ENCODE measurements at regions not wholly inside any gene's neighbourhood (a gene's known extent, or its start where the extent isn't known, plus 50 kb on each side); places are given as distances from the start of the nearest gene placed in this dataset.

DNA sequence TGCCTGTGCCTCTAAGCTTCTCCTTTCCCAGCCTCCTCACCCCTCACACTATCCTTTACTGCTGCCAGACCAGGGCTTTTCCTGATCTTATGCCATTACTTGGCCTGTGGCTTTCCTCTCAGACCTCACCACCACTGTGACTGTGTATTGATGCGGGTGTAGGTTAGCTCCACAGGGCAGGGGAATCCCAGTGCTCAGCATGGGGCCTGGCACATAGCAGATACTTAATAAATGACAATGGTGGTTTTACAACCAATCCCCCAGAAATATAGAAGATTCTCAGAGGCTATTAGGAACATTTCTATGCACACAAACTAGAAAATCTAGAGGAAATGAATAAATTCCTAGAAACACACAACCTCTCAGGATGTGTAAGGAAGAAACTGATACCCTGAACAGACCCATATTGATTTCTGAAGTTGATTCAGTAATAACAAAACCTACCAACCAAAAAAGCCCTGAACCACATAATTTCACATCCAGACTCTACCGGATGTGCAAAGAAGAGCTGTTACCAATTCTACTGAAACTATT, 129.6 kb upstream of the QRFPR start:
- no peak for TF ChIP-seq ATF7 (IDR thresholded peaks at IDR 0.05)
- TF ChIP-seq ATF1 (CRISPR knock-in tag; IDR thresholded peaks at IDR 0.05), result no peak
- no peak for TF ChIP-seq ATF1 (tag; IDR thresholded peaks at IDR 0.05)
- TF ChIP-seq, protein P1, sequence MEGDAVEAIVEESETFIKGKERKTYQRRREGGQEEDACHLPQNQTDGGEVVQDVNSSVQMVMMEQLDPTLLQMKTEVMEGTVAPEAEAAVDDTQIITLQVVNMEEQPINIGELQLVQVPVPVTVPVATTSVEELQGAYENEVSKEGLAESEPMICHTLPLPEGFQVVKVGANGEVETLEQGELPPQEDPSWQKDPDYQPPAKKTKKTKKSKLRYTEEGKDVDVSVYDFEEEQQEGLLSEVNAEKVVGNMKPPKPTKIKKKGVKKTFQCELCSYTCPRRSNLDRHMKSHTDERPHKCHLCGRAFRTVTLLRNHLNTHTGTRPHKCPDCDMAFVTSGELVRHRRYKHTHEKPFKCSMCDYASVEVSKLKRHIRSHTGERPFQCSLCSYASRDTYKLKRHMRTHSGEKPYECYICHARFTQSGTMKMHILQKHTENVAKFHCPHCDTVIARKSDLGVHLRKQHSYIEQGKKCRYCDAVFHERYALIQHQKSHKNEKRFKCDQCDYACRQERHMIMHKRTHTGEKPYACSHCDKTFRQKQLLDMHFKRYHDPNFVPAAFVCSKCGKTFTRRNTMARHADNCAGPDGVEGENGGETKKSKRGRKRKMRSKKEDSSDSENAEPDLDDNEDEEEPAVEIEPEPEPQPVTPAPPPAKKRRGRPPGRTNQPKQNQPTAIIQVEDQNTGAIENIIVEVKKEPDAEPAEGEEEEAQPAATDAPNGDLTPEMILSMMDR (IDR thresholded peaks at IDR 0.05 in 2 of 3, conservative IDR thresholded peaks at IDR 0.05 in 1 of 3; ENCODE audit: insufficient read depth in 2 of 3, low read depth in 1 of 3, low read length in 3 of 3), result no peak
- TF ChIP-seq ZC3H8 (IDR thresholded peaks at IDR 0.05), result no peak
- TF ChIP-seq YY1 (IDR thresholded peaks at IDR 0.05; ENCODE audit: borderline replicate concordance in 1 of 3, control insufficient read depth in 1 of 3, extremely low read depth in 1 of 3, insufficient read depth in 3 of 3, insufficient read length in 1 of 3, insufficient replicate concordance in 2 of 3, low read depth in 1 of 3, low read length in 2 of 3), result no peak
- TF ChIP-seq RCOR1 (IDR thresholded peaks at IDR 0.05; ENCODE audit: borderline replicate concordance in 1 of 2, low read depth in 2 of 2, low read length in 2 of 2), result no peak

All from K562 (cell line).